CD4-positive, alpha-beta T cell (primary cell): ENCODE measurements at regions not wholly inside any gene's neighbourhood (a gene's known extent, or its start where the extent isn't known, plus 50 kb on each side); places are given as distances from the start of the nearest gene placed in this dataset.

Source experiments
- ATAC-seq: fragments of 200-7000 bp; cut with Tn5 transposase; one replicate; pipeline ENCODE4 v1.10.0; 2022; ENCODE audit warnings: mild to moderate bottlenecking; ENCODE audit not compliant: poor library complexity
- CTCF ChIA-PET: fragments of 350-600 bp; sonication (Branson Sonifier 250); formaldehyde crosslinking; loops from one replicate; lab custom pipeline; 2021; ENCODE audit warnings: antibody characterized with exemption, inconsistent platforms; lab: Charles Lee
- POLR2A ChIA-PET: fragments of 350-600 bp; sonication (Branson Sonifier 250); formaldehyde crosslinking; loops from one replicate; lab custom pipeline; 2021; ENCODE audit warnings: antibody characterized with exemption, inconsistent platforms; lab: Charles Lee
- DNase-seq, 14 experiments: peaks; one replicate each; pipeline ENCODE4 v3.0.0-alpha.2; 2013 to 2020; ENCODE audit warnings: mixed read lengths in 2 of 14
- H3K27ac ChIP-seq, 2 donors: one replicate each; pipeline versions ENCODE4 v1.5.1 to v1.7.0; 2013; ENCODE audit warnings: low read length in 2 of 2, low read depth in 1 of 2, mild to moderate bottlenecking in 1 of 2
- H3K27me3 ChIP-seq, 2 experiments: 1 replicate in 1 of 2; 2 replicates in 1 of 2; pipeline versions ENCODE4 v1.6.1 to v1.7.0; 2013; ENCODE audit warnings: low read length in 2 of 2, control low read depth in 1 of 2, mild to moderate bottlenecking in 1 of 2, moderate library complexity in 1 of 2; ENCODE audit not compliant: insufficient read depth in 2 of 2, control insufficient read depth in 1 of 2
- H3K36me3 ChIP-seq: one replicate; pipeline ENCODE4 v1.6.1; 2013; ENCODE audit warnings: low read length, control low read depth; ENCODE audit not compliant: insufficient read depth
- H3K4me1 ChIP-seq: one replicate; pipeline ENCODE4 v1.6.1; 2013; ENCODE audit warnings: low read length, control low read depth; ENCODE audit not compliant: insufficient read depth
- H3K4me3 ChIP-seq: one replicate; pipeline ENCODE4 v1.5.1; 2013; ENCODE audit warnings: mild to moderate bottlenecking, low read length, moderate library complexity
- H3K9me3 ChIP-seq, 2 experiments: 1 replicate in 1 of 2; 2 replicates in 1 of 2; pipeline versions ENCODE4 v1.6.1 to v1.7.0; 2013; ENCODE audit warnings: low read length in 2 of 2, mild to moderate bottlenecking in 2 of 2, control low read depth in 1 of 2, moderate library complexity in 1 of 2; ENCODE audit not compliant: control insufficient read depth in 1 of 2, insufficient read depth in 1 of 2
- H3K27ac Mint-ChIP-seq: one replicate; pipeline ENCODE4 v1.8.0; 2020; ENCODE audit warnings: mixed read lengths
- H3K27me3 Mint-ChIP-seq: one replicate; pipeline ENCODE4 v1.8.0; 2021; ENCODE audit warnings: mixed read lengths
- H3K36me3 Mint-ChIP-seq: one replicate; pipeline ENCODE4 v1.8.0; 2021; ENCODE audit warnings: low read depth, mixed read lengths
- H3K4me1 Mint-ChIP-seq: one replicate; pipeline ENCODE4 v1.8.0; 2021; ENCODE audit warnings: low read depth, mixed read lengths
- H3K4me3 Mint-ChIP-seq: one replicate; pipeline ENCODE4 v1.8.0; 2020; ENCODE audit warnings: mild to moderate bottlenecking, mixed read lengths
- H3K9me3 Mint-ChIP-seq: one replicate; pipeline ENCODE4 v1.8.0; 2020; ENCODE audit warnings: mixed read lengths
- intact Hi-C, 2 experiments: fragments of 100-400 bp; cut with DNase I in 1 of 2; cut with micrococcal nuclease in 1 of 2; formaldehyde crosslinking; loops; one replicate each; pipeline versions ENCODE4 v1.15.1 to v1.9.0; 2023 to 2025; cut with DNase I, micrococcal nuclease
- TF ChIP-seq, protein P1 (sequence below): fragments of 200-600 bp; IDR thresholded peaks from one replicate; pipeline ENCODE4 v1.8.0; 2022; ENCODE audit warnings: antibody characterized with exemption, mild to moderate bottlenecking

DNA sequence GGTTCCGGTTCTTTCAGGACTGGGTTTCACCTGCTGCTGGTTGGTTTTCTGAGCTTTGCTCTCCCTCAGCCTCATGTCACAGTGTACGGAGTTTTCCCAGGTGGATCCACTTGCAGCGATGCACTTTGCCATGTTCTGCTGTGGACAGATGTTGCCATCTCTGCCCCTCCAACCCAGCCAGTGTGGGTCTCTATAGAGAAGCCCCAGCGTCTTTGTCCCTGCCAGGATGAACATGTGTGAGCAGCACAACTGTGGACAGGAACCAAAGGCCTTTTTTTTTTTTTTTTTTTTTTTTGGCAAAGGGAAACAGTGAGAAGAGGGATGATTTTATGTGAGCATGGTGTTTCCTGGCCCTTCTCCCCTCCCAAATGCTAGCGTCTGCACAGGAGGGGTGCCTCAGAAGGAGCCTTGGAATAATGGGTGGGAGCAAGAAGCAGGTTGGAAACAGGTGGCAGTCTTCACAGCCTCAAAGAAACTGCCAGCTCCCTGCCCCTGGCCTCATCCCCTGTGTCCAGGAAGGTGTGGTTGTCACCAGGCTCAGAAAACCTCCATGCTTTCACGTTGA lies 106.5 kb downstream of the RPS24 start:
- no peaks in the 10 kb centered on the region for H3K9me3 Mint-ChIP-seq
- no peaks in the 10 kb centered on the region for H3K4me1 Mint-ChIP-seq
- H3K27ac Mint-ChIP-seq: no peak overlapping the region
- peaks cover 1 to 2% of the 10 kb centered on the region in 2 experiments for H3K27me3 ChIP-seq
- no peak overlapping the region for H3K4me3 ChIP-seq
- DNase-seq (no peak), ATAC-seq (no peak)
- H3K4me3 Mint-ChIP-seq: no peak overlapping the region
- peaks cover 0 to 6% of the 10 kb centered on the region in 2 experiments for H3K9me3 ChIP-seq
- ChIA-PET POLR2A (no interaction called here), CTCF (no interaction called here)
- H3K36me3 ChIP-seq: no peaks in the 10 kb centered on the region
- no peak overlapping the region for H3K27ac ChIP-seq
- intact Hi-C loops: no loop called here
- no peaks in the 10 kb centered on the region for H3K4me1 ChIP-seq
- no peaks in the 10 kb centered on the region for H3K36me3 Mint-ChIP-seq
- peaks cover 27% of the 10 kb centered on the region for H3K27me3 Mint-ChIP-seq
- TF ChIP-seq, protein P1, sequence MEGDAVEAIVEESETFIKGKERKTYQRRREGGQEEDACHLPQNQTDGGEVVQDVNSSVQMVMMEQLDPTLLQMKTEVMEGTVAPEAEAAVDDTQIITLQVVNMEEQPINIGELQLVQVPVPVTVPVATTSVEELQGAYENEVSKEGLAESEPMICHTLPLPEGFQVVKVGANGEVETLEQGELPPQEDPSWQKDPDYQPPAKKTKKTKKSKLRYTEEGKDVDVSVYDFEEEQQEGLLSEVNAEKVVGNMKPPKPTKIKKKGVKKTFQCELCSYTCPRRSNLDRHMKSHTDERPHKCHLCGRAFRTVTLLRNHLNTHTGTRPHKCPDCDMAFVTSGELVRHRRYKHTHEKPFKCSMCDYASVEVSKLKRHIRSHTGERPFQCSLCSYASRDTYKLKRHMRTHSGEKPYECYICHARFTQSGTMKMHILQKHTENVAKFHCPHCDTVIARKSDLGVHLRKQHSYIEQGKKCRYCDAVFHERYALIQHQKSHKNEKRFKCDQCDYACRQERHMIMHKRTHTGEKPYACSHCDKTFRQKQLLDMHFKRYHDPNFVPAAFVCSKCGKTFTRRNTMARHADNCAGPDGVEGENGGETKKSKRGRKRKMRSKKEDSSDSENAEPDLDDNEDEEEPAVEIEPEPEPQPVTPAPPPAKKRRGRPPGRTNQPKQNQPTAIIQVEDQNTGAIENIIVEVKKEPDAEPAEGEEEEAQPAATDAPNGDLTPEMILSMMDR: no peak

DNA sequence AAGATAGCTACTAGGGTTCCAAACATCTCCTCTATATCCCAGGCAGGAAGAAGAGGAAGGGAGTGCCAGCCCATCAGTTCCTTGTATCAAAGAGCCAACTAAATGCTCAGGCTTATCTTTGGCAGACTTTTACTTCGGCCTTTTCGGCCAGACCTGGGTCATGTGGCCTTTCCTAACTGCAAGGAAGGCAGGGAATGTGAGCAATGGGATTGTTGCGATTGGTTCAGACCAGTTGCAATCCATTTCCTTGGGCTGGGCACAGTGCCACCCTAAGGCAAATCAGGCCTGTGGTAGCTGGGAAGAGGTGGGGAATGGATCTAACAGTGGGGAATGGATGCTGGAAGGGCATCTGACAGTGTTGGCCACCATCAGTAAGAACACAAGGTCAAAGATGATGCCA lies 109.9 kb downstream of the RPS24 start:
- Mint-ChIP-seq H3K27me3 (peaks cover 27% of the 10 kb centered on the region), H3K36me3 (no peaks in the 10 kb centered on the region), H3K9me3 (no peaks in the 10 kb centered on the region), H3K27ac (no peak overlapping the region), H3K4me1 (no peaks in the 10 kb centered on the region), H3K4me3 (no peak overlapping the region)
- CTCF ChIA-PET: no interaction called here
- H3K36me3 ChIP-seq: no peaks in the 10 kb centered on the region
- H3K4me3 ChIP-seq: no peak overlapping the region
- H3K9me3 ChIP-seq: peaks cover 0 to 6% of the 10 kb centered on the region in 2 experiments
- no peak for DNase-seq
- intact Hi-C loops: no loop called here
- no peak for ATAC-seq
- no peak overlapping the region for H3K27ac ChIP-seq
- H3K27me3 ChIP-seq: peaks cover 2 to 8% of the 10 kb centered on the region in 2 experiments
- H3K4me1 ChIP-seq: no peaks in the 10 kb centered on the region
- TF ChIP-seq, protein P1: no peak
- POLR2A ChIA-PET: no interaction called here

DNA sequence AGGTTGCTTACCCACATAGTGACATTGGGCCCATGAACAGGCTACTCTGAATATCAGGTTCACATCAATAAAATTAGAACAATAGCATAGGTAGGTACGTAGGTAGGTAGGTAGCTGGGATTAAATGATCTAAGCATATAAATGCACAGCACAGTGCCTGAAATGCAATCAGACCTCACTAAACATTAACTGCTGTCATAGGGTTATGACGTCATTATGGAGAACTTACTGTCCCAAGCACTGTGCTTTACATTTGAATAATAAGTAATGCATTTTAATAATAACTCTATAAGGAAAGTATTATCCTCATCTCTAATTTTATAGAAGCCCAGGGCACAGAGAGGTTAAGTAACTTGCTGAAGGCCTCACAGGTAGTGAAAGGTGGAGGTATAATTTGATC lies 112.5 kb downstream of the RPS24 start:
- TF ChIP-seq, protein P1: no peak
- Histone ChIP-seq H3K4me1 (no peaks in the 10 kb centered on the region), H3K4me3 (no peak overlapping the region), H3K9me3 (no peaks in the 10 kb centered on the region), H3K27me3 (peaks cover 2 to 8% of the 10 kb centered on the region in 2 experiments), H3K36me3 (no peaks in the 10 kb centered on the region), H3K27ac (no peak overlapping the region)
- ATAC-seq (no peak), DNase-seq (no peak)
- POLR2A ChIA-PET: no interaction called here
- CTCF ChIA-PET: no interaction called here
- no peak overlapping the region for H3K4me3 Mint-ChIP-seq
- H3K9me3 Mint-ChIP-seq: no peaks in the 10 kb centered on the region
- no peaks in the 10 kb centered on the region for H3K36me3 Mint-ChIP-seq
- H3K27ac Mint-ChIP-seq: no peak overlapping the region
- intact Hi-C loops: no loop called here
- H3K27me3 Mint-ChIP-seq: peaks cover 18% of the 10 kb centered on the region
- no peaks in the 10 kb centered on the region for H3K4me1 Mint-ChIP-seq
